HG03159 (cell line): ENCODE measurements at regions not wholly inside any gene's neighbourhood (a gene's known extent, or its start where the extent isn't known, plus 50 kb on each side); places are given as distances from the start of the nearest gene placed in this dataset.
"Not testable (repeated sequence)": the region's sequence is repeated elsewhere in the genome, so short reads cannot be mapped to it uniquely, and the experiment has no call there.

Experiments
- ATAC-seq: cut with Tn5 transposase; IDR thresholded peaks from one replicate; pipeline ENCODE4 v1.9.1; 2021; ENCODE audit warnings: mild to moderate bottlenecking, moderate library complexity; ENCODE audit not compliant: unreplicated experiment

GRCh38 chr15:81839387-81839786 lies 206.4 kb downstream of the MEX3B start:
- no peak for ATAC-seq

GRCh38 chr15:81835731-81836130 lies 210.1 kb downstream of the MEX3B start:
- ATAC-seq, result no peak

GRCh38 chr15:81830520-81830919 lies 215.3 kb downstream of the MEX3B start:
- no peak for ATAC-seq

GRCh38 chr15:81829918-81830317 lies 215.9 kb downstream of the MEX3B start:
- ATAC-seq, result no peak

- ATAC-seq, result no peak
Observed at GRCh38 chr15:81828135-81828534, 217.7 kb downstream of the MEX3B start.

- no peak for ATAC-seq
Observed at GRCh38 chr15:81825136-81825535, 220.7 kb downstream of the MEX3B start.

GRCh38 chr15:81822587-81822986 lies 223.2 kb downstream of the MEX3B start:
- ATAC-seq, result not testable (repeated sequence)

- ATAC-seq, result no peak
Observed at GRCh38 chr15:81819924-81820635, 225.7 kb downstream of the MEX3B start.

GRCh38 chr15:81814882-81815455 lies 230.8 kb downstream of the MEX3B start:
- ATAC-seq, result no peak

GRCh38 chr15:81813215-81813614 lies 232.6 kb downstream of the MEX3B start:
- ATAC-seq, result no peak

- ATAC-seq, result no peak
Observed at GRCh38 chr15:81812456-81812855, 233.4 kb downstream of the MEX3B start.

- no peak for ATAC-seq
Observed at GRCh38 chr15:81811736-81812135, 234.1 kb downstream of the MEX3B start.

GRCh38 chr15:81809543-81809942 lies 236.3 kb downstream of the MEX3B start:
- no peak for ATAC-seq

GRCh38 chr15:81807806-81808205 lies 238.0 kb downstream of the MEX3B start:
- ATAC-seq, result no peak

- ATAC-seq, result no peak
Observed at GRCh38 chr15:81807186-81807585, 238.6 kb downstream of the MEX3B start.

GRCh38 chr15:81795899-81796298 lies 249.9 kb downstream of the MEX3B start:
- no peak for ATAC-seq

GRCh38 chr15:81792646-81793045 lies 253.2 kb downstream of the MEX3B start:
- ATAC-seq, result no peak

- not testable (repeated sequence) for ATAC-seq
Observed at GRCh38 chr15:81791322-81791721, 254.5 kb downstream of the MEX3B start.

- ATAC-seq, result no peak
Observed at GRCh38 chr15:81789403-81789802, 256.4 kb downstream of the MEX3B start.

- ATAC-seq, result no peak
Observed at GRCh38 chr15:81786776-81787175, 259.0 kb downstream of the MEX3B start.

GRCh38 chr15:81785679-81786078 lies 260.1 kb downstream of the MEX3B start:
- ATAC-seq, result no peak

- ATAC-seq, result no peak
Observed at GRCh38 chr15:81785181-81785580, 260.6 kb downstream of the MEX3B start.

- ATAC-seq, result no peak
Observed at GRCh38 chr15:81784751-81785150, 261.1 kb downstream of the MEX3B start.
